GM23248 (cell line): ENCODE measurements at regions not wholly inside any gene's neighbourhood (a gene's known extent, or its start where the extent isn't known, plus 50 kb on each side); places are given as distances from the start of the nearest gene placed in this dataset.

Source experiments
- EZH2 ChIP-seq: fragments of 200-600 bp; sonication (generic); IDR thresholded peaks from 2 replicates; pipeline ENCODE4 v1.6.1; 2018; ENCODE audit warnings: antibody characterized with exemption, mild to moderate bottlenecking; ENCODE audit not compliant: insufficient read depth, poor library complexity, severe bottlenecking
- EZH2phosphoT487 ChIP-seq: fragments of 200-600 bp; sonication (generic); IDR thresholded peaks from 2 replicates; pipeline ENCODE4 v1.6.1; 2018; ENCODE audit warnings: antibody characterized with exemption, moderate library complexity, mild to moderate bottlenecking, low read depth; ENCODE audit not compliant: insufficient read depth

GRCh38 chr14:94857950-94858349 lies 88.0 kb upstream of the GSC start:
- TF ChIP-seq EZH2 = no peak
- TF ChIP-seq EZH2phosphoT487 = no peak
